Gastroesophageal sphincter (tissue), 4 donors: ENCODE measurements at regions not wholly inside any gene's neighbourhood (a gene's known extent, or its start where the extent isn't known, plus 50 kb on each side); places are given as distances from the start of the nearest gene placed in this dataset.

Experiments
- ATAC-seq: fragments of 150-250 bp; one replicate; pipeline ENCODE4 v1.9.1; 2016; ENCODE audit warnings: mild to moderate bottlenecking, moderate library complexity
- H3K27ac ChIP-seq, 4 donors: fragments of 200-600 bp; sonication (generic) in 3 of 4; 1 replicate in 3 of 4; 2 replicates in 1 of 4; pipeline ENCODE4 v1.5.1; 2016 to 2019
- H3K27me3 ChIP-seq: fragments of 200-600 bp; sonication (generic); one replicate; pipeline ENCODE4 v1.5.1; 2019
- H3K36me3 ChIP-seq, 2 donors: fragments of 200-600 bp; sonication (generic); one replicate each; pipeline ENCODE4 v1.5.1; 2019; ENCODE audit warnings: control low read depth in 1 of 2
- H3K4me1 ChIP-seq, 3 donors: fragments of 200-600 bp; sonication (generic); 1 replicate in 2 of 3; 2 replicates in 1 of 3; pipeline ENCODE4 v1.5.1; 2016 to 2019; ENCODE audit warnings: control low read depth in 2 of 3
- H3K4me3 ChIP-seq, 2 donors: fragments of 200-600 bp; sonication (generic); one replicate each; pipeline ENCODE4 v1.5.1; 2019; ENCODE audit warnings: mild to moderate bottlenecking in 1 of 2, moderate library complexity in 1 of 2
- H3K9me3 ChIP-seq, 3 donors: fragments of 200-600 bp; sonication (generic); one replicate each; pipeline ENCODE4 v1.5.1; 2017 to 2019; ENCODE audit warnings: control low read depth in 2 of 3
- CTCF ChIP-seq, 4 experiments: fragments of 200-600 bp in 2 of 4; fragments of 450-650 bp in 2 of 4; sonication (generic) in 1 of 4; IDR thresholded peaks; one replicate each; pipeline ENCODE4 v1.5.1; 2017 to 2019; ENCODE audit warnings: antibody characterized with exemption in 4 of 4, mild to moderate bottlenecking in 2 of 4, moderate library complexity in 2 of 4
- EP300 ChIP-seq: sonication (generic); formaldehyde crosslinking; IDR thresholded peaks from one replicate; pipeline ENCODE4 v1.6.1; 2017; ENCODE audit warnings: antibody characterized with exemption, mild to moderate bottlenecking
- POLR2A ChIP-seq, 2 donors: fragments of 450-650 bp; IDR thresholded peaks; one replicate each; pipeline ENCODE4 v1.6.1; 2017; ENCODE audit warnings: antibody characterized with exemption in 2 of 2, mild to moderate bottlenecking in 2 of 2, moderate library complexity in 1 of 2
- POLR2AphosphoS5 ChIP-seq: sonication (generic); formaldehyde crosslinking; IDR thresholded peaks from one replicate; pipeline ENCODE4 v1.6.1; 2017; ENCODE audit warnings: antibody characterized with exemption
- WGBS, 2 donors: methylation state at CpG; one replicate each; pipeline ENCODE4 v1.1.5; 2018; ENCODE audit warnings: low coverage in 1 of 2; 5-methylcytosine and 5-hydroxymethylcytosine counted together

DNA sequence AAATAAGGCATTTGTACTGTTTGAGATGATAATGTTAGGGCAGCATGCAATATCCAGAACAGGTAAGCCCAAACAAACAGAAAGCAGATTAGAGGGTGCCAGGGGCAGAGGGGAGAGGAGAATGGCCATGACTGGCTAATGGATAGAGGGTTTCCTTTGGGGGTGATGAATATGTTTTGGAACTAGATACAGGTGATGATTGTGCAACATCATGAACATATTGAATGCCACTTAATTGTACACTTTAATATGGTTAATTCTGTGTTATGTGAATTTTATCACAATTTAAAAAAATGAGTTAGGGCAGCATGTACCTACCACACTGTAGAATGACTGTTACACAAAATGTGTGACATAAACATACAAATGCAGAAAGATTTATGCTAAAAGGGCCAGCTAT is 255.5 kb upstream of the FN1 start:
- H3K4me3 ChIP-seq: no peak overlapping the region
- H3K27me3 ChIP-seq: no peaks in the 10 kb centered on the region
- H3K4me1 ChIP-seq: peaks cover 9 to 34% (median 15%) of the 10 kb centered on the region in 3 donors
- no peaks in the 10 kb centered on the region for H3K9me3 ChIP-seq
- H3K36me3 ChIP-seq: no peaks in the 10 kb centered on the region
- TF ChIP-seq CTCF (IDR thresholded peaks at IDR 0.05): no peak
- TF ChIP-seq POLR2A (IDR thresholded peaks at IDR 0.05): no peak
- no peak for TF ChIP-seq POLR2AphosphoS5
- no peak for TF ChIP-seq EP300
- no peak for ATAC-seq
- H3K27ac ChIP-seq: peak overlapping the region in 3 of 4 donors; percentile 9 to 76 (median 74)

- Histone ChIP-seq H3K9me3 (no peaks in the 10 kb centered on the region), H3K36me3 (no peaks in the 10 kb centered on the region), H3K27ac (no peak overlapping the region), H3K4me1 (peaks cover 0 to 12% (median 7%) of the 10 kb centered on the region in 3 donors), H3K27me3 (no peaks in the 10 kb centered on the region), H3K4me3 (no peak overlapping the region)
- no peak for ATAC-seq
- no peak for TF ChIP-seq POLR2A (IDR thresholded peaks at IDR 0.05)
- no peak for TF ChIP-seq CTCF (IDR thresholded peaks at IDR 0.05)
- no peak for TF ChIP-seq POLR2AphosphoS5
- no peak for TF ChIP-seq EP300
- WGBS, 2 donors: 89 to 90% methylated on average over 2 of the region's 2 CpGs
These were observed 251.5 kb upstream of the FN1 start for GRCh38 chr2:215687149-215688031.

DNA sequence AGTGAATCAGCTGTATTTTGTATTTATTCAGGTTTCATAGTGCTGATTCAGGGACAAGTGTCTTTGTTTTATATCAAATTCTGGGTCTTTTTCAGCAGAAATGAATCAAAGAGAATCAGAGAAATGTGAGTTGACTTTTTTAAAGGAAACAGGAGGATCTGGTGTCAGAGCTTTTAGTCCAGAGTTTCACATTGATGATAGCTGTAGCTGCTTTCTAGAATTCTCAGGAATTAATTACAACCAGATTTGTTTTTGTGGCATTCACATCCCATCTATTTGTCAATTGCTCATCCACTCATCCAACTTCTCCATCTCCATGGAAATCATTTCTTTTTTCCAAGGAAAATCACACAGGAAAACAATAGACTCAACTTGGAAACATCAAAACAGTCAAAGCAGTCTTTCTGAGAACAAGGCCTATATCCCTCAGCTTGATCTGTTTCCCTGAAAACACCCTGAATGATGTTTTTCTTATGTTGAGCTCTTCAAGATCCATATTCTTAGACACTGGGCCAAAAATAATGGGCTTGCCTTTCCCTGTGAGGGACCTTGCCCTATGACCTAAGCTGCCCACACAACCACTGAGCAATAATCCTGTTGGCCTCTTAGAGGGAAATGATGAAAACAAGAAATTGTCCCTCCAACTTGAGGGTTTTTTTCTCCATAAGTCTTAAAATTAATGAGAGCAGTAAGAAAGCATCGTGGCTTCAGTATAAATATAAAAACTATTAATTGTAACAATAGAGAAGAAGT is 249.5 kb upstream of the FN1 start:
- H3K36me3 ChIP-seq: no peaks in the 10 kb centered on the region
- TF ChIP-seq EP300 (no peak), CTCF (IDR thresholded peaks at IDR 0.05) (no peak), POLR2AphosphoS5 (no peak), POLR2A (IDR thresholded peaks at IDR 0.05) (no peak)
- H3K27me3 ChIP-seq: no peaks in the 10 kb centered on the region
- no peak overlapping the region for H3K4me3 ChIP-seq
- 54 to 57% methylated on average over 1 of the region's 1 CpG for WGBS, 2 donors
- peak overlapping the region in 1 of 4 donors; percentile 24 for H3K27ac ChIP-seq
- no peaks in the 10 kb centered on the region for H3K9me3 ChIP-seq
- ATAC-seq: no peak
- peaks cover 0 to 13% (median 0%) of the 10 kb centered on the region in 3 donors for H3K4me1 ChIP-seq

DNA sequence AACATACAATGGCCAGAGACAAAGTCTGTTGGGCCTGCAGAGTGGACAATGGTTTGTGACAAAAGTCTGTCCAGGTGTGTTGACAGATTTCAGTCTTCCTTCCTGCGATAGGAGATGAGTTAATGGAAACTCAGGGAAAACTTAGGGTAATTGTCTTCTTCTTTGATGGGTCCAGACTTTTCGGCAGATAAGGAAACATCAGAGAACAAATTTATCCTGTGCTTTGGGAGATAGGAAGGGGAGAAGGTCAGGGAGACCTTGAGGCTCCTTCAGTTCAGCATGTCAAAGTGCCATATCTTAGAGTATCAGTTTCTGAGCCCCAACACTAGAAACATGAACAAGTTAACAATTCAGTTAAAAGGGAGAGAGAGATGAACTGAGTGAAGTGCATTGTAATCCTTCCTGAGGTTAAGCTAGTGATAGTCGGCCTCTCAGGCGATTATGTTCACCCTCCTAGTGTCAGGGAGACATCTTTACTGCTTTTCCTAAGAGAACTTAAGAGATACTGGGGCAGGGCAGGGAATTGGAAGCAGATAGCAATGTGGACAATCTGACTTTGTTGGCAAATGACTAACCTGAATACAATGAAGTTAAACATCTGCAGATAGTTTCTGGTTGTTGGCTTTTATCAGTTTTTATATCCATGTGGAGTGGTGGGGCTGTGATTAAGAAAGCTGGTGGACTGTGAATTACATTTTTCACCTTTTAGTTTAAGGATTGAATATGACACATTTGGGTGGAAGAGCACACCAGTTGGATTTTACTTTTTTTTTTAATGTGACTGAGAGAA is 248.8 kb upstream of the FN1 start:
- 79 to 88% methylated on average over 4 of the region's 4 CpGs for WGBS, 2 donors
- no peaks in the 10 kb centered on the region for H3K27me3 ChIP-seq
- no peaks in the 10 kb centered on the region for H3K9me3 ChIP-seq
- H3K4me3 ChIP-seq: no peak overlapping the region
- no peak overlapping the region for H3K27ac ChIP-seq
- TF ChIP-seq CTCF (IDR thresholded peaks at IDR 0.05) (no peak), EP300 (no peak), POLR2AphosphoS5 (no peak), POLR2A (IDR thresholded peaks at IDR 0.05) (no peak)
- no peaks in the 10 kb centered on the region for H3K36me3 ChIP-seq
- ATAC-seq: no peak
- H3K4me1 ChIP-seq: peaks cover 0 to 13% (median 0%) of the 10 kb centered on the region in 3 donors
